Medulla oblongata (tissue), 1 donor: ENCODE measurements at regions not wholly inside any gene's neighbourhood (a gene's known extent, or its start where the extent isn't known, plus 50 kb on each side); places are given as distances from the start of the nearest gene placed in this dataset.

Experiments used
- DNase-seq: peaks from one replicate; pipeline ENCODE4 v3.0.0-alpha.2; 2015; ENCODE audit errors: extremely low spot score

DNA sequence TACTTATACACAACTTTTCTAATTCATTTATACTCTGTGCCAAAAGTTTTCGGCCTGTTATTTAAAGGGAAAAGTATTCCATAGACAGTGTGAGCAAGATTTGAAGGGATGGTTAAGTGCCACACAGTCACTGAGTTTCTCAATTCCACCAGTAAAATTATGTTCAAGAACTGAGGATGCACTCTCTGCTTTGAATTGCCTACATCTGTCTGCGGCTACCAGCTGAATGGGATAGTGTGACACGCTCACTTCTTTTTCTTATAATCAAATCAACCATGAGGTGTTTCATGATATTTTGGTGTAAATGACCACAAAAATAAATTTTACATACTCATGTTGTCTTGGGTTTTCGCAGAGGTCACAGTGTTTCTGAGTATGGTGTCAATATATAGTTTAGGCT lies 218.4 kb upstream of the TMEM161B start:
- peak; percentile 22 for DNase-seq

GRCh38 chr5:88486431-88486830 lies 217.8 kb upstream of the TMEM161B start:
- DNase-seq: no peak

GRCh38 chr5:88485531-88485930 lies 216.9 kb upstream of the TMEM161B start:
- no peak for DNase-seq

DNA sequence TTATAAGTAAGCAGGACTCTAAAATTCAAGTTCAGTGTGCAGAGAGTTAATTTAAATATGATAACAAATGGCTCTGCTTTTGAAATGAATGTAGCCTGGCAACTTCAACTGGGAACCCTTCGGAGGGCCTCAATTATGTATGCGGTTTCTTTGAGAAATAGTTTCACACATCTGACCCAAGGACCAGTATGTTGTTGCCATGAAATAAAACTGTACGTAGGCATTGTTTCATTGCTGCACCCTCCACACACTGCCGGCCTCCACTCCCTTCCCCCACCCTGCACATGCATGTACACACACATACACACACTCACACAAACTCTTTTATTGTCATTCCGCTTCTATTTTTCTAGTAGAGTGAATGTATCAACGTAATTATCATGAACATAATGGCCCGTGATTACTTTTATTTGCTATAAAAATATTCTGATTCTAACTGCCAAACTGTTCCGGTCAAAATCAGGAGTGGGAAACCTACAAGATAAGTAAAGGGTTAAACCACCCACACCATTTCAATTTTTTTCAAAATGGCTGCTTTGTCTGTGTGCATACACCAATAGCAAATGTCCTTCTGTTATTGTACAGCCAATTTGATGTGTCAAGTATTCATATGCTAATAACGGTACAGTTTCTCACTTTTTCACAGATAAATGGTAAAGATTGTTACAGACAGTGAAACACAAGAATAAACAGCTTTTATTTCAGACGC lies 215.5 kb upstream of the TMEM161B start:
- no peak for DNase-seq

DNA sequence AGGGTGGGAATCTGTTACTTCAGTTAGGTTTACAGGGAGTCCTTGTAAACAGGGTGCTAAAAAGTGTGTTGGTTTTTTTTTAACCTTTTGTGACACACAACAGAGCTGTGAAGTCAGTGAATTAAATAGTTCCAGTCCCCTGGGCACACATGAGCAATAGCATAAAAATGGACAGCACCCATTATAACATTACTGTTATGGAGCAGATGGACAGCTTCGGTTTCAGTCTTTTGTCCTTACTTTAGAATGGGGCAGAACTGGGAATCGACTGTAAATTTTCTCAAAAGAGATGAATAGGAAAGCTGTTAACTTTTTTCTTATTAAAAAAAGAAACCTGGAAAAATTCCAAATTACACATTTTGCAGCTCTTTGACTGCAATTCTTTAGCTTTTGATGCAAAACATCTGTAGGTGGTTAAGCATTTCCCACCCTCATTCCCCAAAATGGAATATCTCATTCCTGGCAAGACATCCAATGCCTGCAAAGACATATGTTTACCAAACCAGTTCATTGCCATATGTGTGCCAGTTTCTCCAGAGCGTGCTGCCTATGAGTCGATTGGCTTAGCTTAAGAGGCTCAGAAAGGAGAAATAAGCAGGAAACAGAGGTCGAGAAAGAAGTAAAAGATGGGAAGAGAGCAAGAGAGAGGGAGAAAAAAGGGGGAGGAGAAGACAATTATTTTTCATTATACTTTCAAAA lies 212.3 kb upstream of the TMEM161B start:
- no peak for DNase-seq

GRCh38 chr5:88480245-88480644 lies 211.6 kb upstream of the TMEM161B start:
- peak; percentile 31 for DNase-seq

DNA sequence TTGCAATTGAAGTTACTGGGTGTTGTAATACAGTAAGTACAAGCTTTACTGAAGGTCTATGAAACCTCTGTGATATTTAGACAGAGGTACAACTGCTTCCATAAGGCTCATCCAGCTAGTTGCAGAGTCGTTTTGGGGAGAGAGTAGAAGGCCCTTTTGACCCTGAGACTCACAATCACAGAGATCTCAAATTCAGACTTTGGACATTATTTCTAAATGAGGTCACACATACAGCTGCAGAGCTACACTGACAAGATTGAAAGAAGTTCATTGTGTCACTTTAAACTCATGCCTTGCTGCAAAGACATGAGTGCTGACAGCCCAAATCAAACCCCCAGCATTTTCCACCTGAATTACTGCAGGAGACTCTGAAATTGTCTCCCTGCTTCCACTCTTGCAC lies 205.9 kb upstream of the TMEM161B start:
- DNase-seq: peak; percentile 55

GRCh38 chr5:88470745-88471144 lies 202.1 kb upstream of the TMEM161B start:
- no peak for DNase-seq

GRCh38 chr5:88459971-88460370 lies 191.3 kb upstream of the TMEM161B start:
- no peak for DNase-seq

DNA sequence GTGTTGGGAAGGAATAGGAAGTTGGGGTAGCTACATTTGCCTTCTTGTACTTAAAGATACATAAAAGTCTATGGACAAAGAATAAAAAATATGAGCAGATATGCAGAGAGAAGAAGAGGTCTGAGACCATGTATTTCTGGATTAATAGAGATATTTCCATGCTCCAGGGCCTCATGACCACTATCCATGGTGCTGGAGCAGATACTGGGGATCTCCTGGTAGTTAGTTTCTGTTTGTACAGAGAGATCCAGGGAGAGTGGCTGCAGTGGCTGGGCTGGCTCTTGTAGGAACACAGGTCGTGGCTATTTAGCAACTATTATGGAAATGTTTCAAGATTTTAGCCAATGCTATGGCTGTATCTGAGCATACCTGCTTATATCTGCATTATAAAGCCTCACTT lies 184.2 kb upstream of the TMEM161B start:
- no peak for DNase-seq

- DNase-seq: no peak
These were observed 181.6 kb upstream of the TMEM161B start for GRCh38 chr5:88450239-88450638.

GRCh38 chr5:88438006-88438405 lies 169.4 kb upstream of the TMEM161B start:
- DNase-seq: no peak

- no peak for DNase-seq
These were observed 167.6 kb upstream of the TMEM161B start for GRCh38 chr5:88436290-88436689.

DNA sequence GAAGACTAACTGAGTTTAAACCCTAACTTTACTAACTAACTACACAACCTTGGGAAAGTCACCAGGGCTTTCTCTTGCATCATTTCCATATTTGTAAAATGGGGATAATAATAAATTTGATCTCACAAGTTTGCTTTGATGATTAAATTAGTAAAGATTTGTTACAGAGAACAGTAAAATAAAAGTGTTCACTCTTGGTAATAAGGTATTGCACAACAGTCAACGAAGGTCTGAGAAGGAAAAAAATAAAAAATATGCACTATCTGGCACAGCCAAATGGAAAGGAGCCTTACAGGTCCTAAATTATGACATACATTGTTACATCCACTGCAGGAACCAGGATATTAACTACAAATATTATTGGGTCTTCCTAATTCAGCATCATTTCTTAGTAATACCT lies 160.0 kb upstream of the TMEM161B start:
- no peak for DNase-seq

- DNase-seq: no peak
These were observed 157.8 kb upstream of the TMEM161B start for GRCh38 chr5:88426441-88426840.

- no peak for DNase-seq
These were observed 156.5 kb upstream of the TMEM161B start for GRCh38 chr5:88425124-88425523.

DNA sequence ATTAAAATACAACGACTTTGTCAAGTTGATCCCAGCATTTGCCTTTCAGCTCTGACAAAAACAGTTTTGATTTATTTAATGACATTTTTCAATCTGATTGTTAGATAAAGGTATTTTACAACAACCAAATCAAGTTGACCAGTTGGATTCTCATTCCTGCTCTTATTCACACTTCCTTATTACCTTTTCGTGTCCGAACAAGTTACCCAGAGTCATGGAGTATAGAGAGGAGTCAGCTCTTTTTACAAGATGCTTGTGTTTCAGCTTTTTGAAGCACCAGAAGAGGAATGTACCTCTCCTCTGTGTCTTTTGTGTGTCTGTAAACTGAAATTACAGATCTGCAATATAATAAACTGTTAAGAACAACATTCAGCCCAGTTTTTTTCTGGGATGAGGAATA lies 151.3 kb upstream of the TMEM161B start:
- DNase-seq: no peak

- no peak for DNase-seq
These were observed 138.7 kb upstream of the TMEM161B start for GRCh38 chr5:88407341-88407740.

GRCh38 chr5:88405783-88406182 lies 137.1 kb upstream of the TMEM161B start:
- DNase-seq: no peak

- DNase-seq: no peak
These were observed 135.8 kb upstream of the TMEM161B start for GRCh38 chr5:88404405-88404804.

GRCh38 chr5:88401686-88402085 lies 133.0 kb upstream of the TMEM161B start:
- DNase-seq: peak; percentile 42

GRCh38 chr5:88401228-88401627 lies 132.6 kb upstream of the TMEM161B start:
- DNase-seq: no peak

GRCh38 chr5:88399561-88399960 lies 130.9 kb upstream of the TMEM161B start:
- peak; percentile 17 for DNase-seq

- peak; percentile 75 for DNase-seq
These were observed 129.7 kb upstream of the TMEM161B start for GRCh38 chr5:88398316-88398715.
